K562 (cell line): ENCODE measurements at regions not wholly inside any gene's neighbourhood (a gene's known extent, or its start where the extent isn't known, plus 50 kb on each side); places are given as distances from the start of the nearest gene placed in this dataset.

Experiments used
- ATAC-seq: fragments of 200-7000 bp; cut with Tn5 transposase; 3 replicates; pipeline ENCODE4 v1.9.1; 2020; ENCODE audit warnings: moderate library complexity
- BruUV-seq: library from RNA; stranded (reverse); fragments of 400-500 nt; replicated peaks from 2 replicates; lab custom pipeline; 2021; lab: Mats Ljungman, UMichigan
- CTCF ChIA-PET: fragments of 300-600 bp; formaldehyde crosslinking; extraction: SDS; loops from one replicate; lab custom pipeline; 2021; ENCODE audit warnings: low intra/inter-chr PET ratio; lab: Yijun Ruan, JAX
- POLR2A ChIA-PET: fragments of 300-600, 350-650 bp; sonication (Branson Sonifier 250); formaldehyde crosslinking; extraction: SDS; loops from one replicate; lab custom pipeline; 2021; ENCODE audit warnings: antibody characterized with exemption, inconsistent platforms; lab: Yijun Ruan, JAX
- DNase-seq, 4 experiments: peaks; one replicate each; pipeline versions ENCODE4 v3.0.0 to v3.0.0-alpha.2; 2011 to 2018; ENCODE audit warnings: low spot score in 3 of 4, mixed read lengths in 3 of 4; ENCODE audit errors: extremely low read depth in 1 of 4
- FAIRE-seq: peaks from 2 replicates; lab custom pipeline; 2011; peaks lifted over from hg19 to GRCh38; lab: Jason Lieb, UNC
- H2AFZ ChIP-seq: 2 replicates; pipeline ENCODE4 v1.6.0; 2011; ENCODE audit warnings: low read depth, low read length, control low read depth, inconsistent platforms
- H3K27ac ChIP-seq: fragments of 200-600 bp; 3 replicates; pipeline ENCODE4 v1.8.0; 2011; ENCODE audit warnings: low read depth, mild to moderate bottlenecking, control low read depth, inconsistent platforms, low read length, moderate library complexity, mixed read lengths; ENCODE audit errors: extremely low read depth
- H3K27me3 ChIP-seq, 2 experiments: fragments of 300-600 bp in 1 of 2; 2 replicates in 1 of 2; 3 replicates in 1 of 2; pipeline versions ENCODE4 v1.6.0 to v1.8.0; 2011; ENCODE audit warnings: inconsistent platforms in 2 of 2, low read length in 2 of 2, mild to moderate bottlenecking in 1 of 2, mixed read lengths in 1 of 2, moderate library complexity in 1 of 2; ENCODE audit not compliant: control insufficient read depth in 2 of 2, insufficient read depth in 2 of 2
- H3K36me3 ChIP-seq: fragments of 300-600 bp; 3 replicates; pipeline ENCODE4 v1.8.0; 2011; ENCODE audit warnings: mild to moderate bottlenecking, low read length, inconsistent platforms; ENCODE audit not compliant: control insufficient read depth, insufficient read depth
- H3K4me1 ChIP-seq, 2 experiments: fragments of 200-600 bp in 1 of 2; replicated peaks in 1 of 2; 2 replicates in 1 of 2; 3 replicates in 1 of 2; pipeline versions ENCODE4 v1.5.1 to v1.8.0; 2011; ENCODE audit warnings: inconsistent platforms in 2 of 2, low read length in 2 of 2, mild to moderate bottlenecking in 1 of 2, mixed read lengths in 1 of 2, moderate library complexity in 1 of 2; ENCODE audit not compliant: control insufficient read depth in 2 of 2, insufficient read depth in 2 of 2
- H3K4me2 ChIP-seq: 2 replicates; pipeline ENCODE4 v1.6.1; 2011; ENCODE audit warnings: low read length, control low read depth, inconsistent platforms, mixed read lengths; ENCODE audit not compliant: insufficient read depth
- H3K4me3 ChIP-seq: fragments of 200-600 bp; sonication (generic), shearing (Covaris generic); 2 replicates; pipeline ENCODE4 v1.5.1; 2016; ENCODE audit warnings: control low read depth, inconsistent platforms
- H3K79me2 ChIP-seq: fragments of 200-600 bp; 3 replicates; pipeline ENCODE4 v1.8.0; 2011; ENCODE audit warnings: low read length, inconsistent platforms; ENCODE audit not compliant: control insufficient read depth, insufficient read depth
- H3K9ac ChIP-seq, 2 experiments: 2 replicates each; pipeline versions ENCODE4 v1.6.0 to v1.6.1; 2011; ENCODE audit warnings: low read depth in 2 of 2, low read length in 2 of 2, control low read depth in 1 of 2, inconsistent platforms in 1 of 2, mild to moderate bottlenecking in 1 of 2, mixed read lengths in 1 of 2; ENCODE audit not compliant: insufficient read depth in 1 of 2
- H3K9me1 ChIP-seq: one replicate; pipeline ENCODE4 v1.6.0; 2011; ENCODE audit warnings: inconsistent platforms, mild to moderate bottlenecking, low read length, moderate library complexity; ENCODE audit not compliant: control insufficient read depth, insufficient read depth
- H3K9me3 ChIP-seq: replicated peaks from 2 replicates; pipeline ENCODE4 v1.5.1; 2011; ENCODE audit warnings: low read depth, low read length, inconsistent platforms; ENCODE audit not compliant: control insufficient read depth, insufficient read depth
- H4K20me1 ChIP-seq: replicated peaks from 2 replicates; pipeline ENCODE4 v1.6.1; 2011; ENCODE audit warnings: low read length, inconsistent platforms, mixed read lengths; ENCODE audit not compliant: control insufficient read depth, insufficient read depth
- ATF3 ChIP-seq, 2 experiments: fragments of 450-650 bp in 1 of 2; sonication (generic) in 1 of 2; formaldehyde crosslinking in 1 of 2; IDR thresholded peaks in 1 of 2; conservative IDR thresholded peaks in 1 of 2; 2 replicates each; pipeline versions ENCODE4 v1.6.1 to v1.8.1; 2016 to 2023; ENCODE audit warnings: mild to moderate bottlenecking in 2 of 2, moderate library complexity in 2 of 2, inconsistent platforms in 1 of 2, missing genetic modification reagents in 1 of 2
- CBX3 ChIP-seq, 2 experiments: IDR thresholded peaks; 1 replicate in 1 of 2; 2 replicates in 1 of 2; pipeline ENCODE4 v1.6.1; 2012; ENCODE audit warnings: inconsistent platforms in 2 of 2, low read length in 2 of 2, borderline replicate concordance in 1 of 2, control low read depth in 1 of 2
- CEBPB ChIP-seq: fragments of 450-650 bp; IDR thresholded peaks from 2 replicates; pipeline ENCODE4 v1.6.1; 2016; ENCODE audit warnings: missing genetic modification characterization, missing compliant biosample characterization
- CEBPG ChIP-seq, 3 experiments: fragments of 200-800 bp in 1 of 3; sonication (Bioruptor generic) in 1 of 3; sonication (generic) in 1 of 3; formaldehyde crosslinking in 1 of 3; IDR thresholded peaks in 2 of 3; conservative IDR thresholded peaks in 1 of 3; 2 replicates each; pipeline versions ENCODE4 v1.6.1 to v1.8.0; 2016 to 2022; ENCODE audit warnings: missing compliant biosample characterization in 2 of 3, missing genetic modification characterization in 2 of 3, mild to moderate bottlenecking in 1 of 3, missing genetic modification reagents in 1 of 3
- NFYB ChIP-seq: IDR thresholded peaks from 2 replicates; pipeline ENCODE4 v1.6.1; 2011; ENCODE audit warnings: mild to moderate bottlenecking, moderate library complexity; ENCODE audit not compliant: insufficient read length; ENCODE audit errors: extremely low read depth
- YBX1 ChIP-seq: fragments of 450-650 bp; IDR thresholded peaks from 2 replicates; pipeline ENCODE4 v1.7.1; 2016; ENCODE audit warnings: mild to moderate bottlenecking
- ZFP30 ChIP-seq: fragments of 250-450 bp; sonication (Bioruptor Pico); IDR thresholded peaks from 2 replicates; pipeline ENCODE4 v1.8.0; 2022; ENCODE audit warnings: moderate library complexity, mild to moderate bottlenecking, inconsistent platforms, borderline replicate concordance
- WGBS: fragments of 100-300 bp; shearing (Covaris generic); methylation state at CpG from one replicate; pipeline ENCODE4 v1.1.6; 2016; ENCODE audit warnings: low coverage, mixed read lengths; ENCODE audit not compliant: insufficient coverage; ENCODE audit errors: missing lambda C conversion rate; 5-methylcytosine and 5-hydroxymethylcytosine counted together
- in situ Hi-C: fragments of 300-500 bp; cut with MboI; formaldehyde crosslinking; loops from 4 replicates; pipeline ENCODE4 v1.15.0; 2018; ENCODE audit warnings: inconsistent platforms, mixed read lengths
- intact Hi-C: fragments of 100-400 bp; cut with micrococcal nuclease; formaldehyde crosslinking; loops from 2 replicates; pipeline ENCODE4 v1.14.2; 2022

- FAIRE-seq, result no peak
- no peaks in the 10 kb centered on the region for H3K9me3 ChIP-seq
- no peak overlapping the region for H3K9ac ChIP-seq
- intact Hi-C loops (no loop called here), in situ Hi-C loops (no loop called here)
- no peak overlapping the region for H2AFZ ChIP-seq
- H3K9me1 ChIP-seq, result no peaks in the 10 kb centered on the region
- ChIA-PET POLR2A (no interaction called here), CTCF (no interaction called here)
- BruUV-seq, result no TSS peak
- H3K79me2 ChIP-seq, result no peaks in the 10 kb centered on the region
- ATAC-seq, result no peak
- no peaks in the 10 kb centered on the region for H3K27me3 ChIP-seq
- H3K27ac ChIP-seq, result no peak overlapping the region
- no peaks in the 10 kb centered on the region for H4K20me1 ChIP-seq
- 84% methylated on average over 7 of the region's 7 CpGs for WGBS
- DNase-seq, result no peak
- H3K4me3 ChIP-seq, result no peak overlapping the region
- no peaks in the 10 kb centered on the region for H3K36me3 ChIP-seq
- H3K4me2 ChIP-seq, result no peak overlapping the region
- TF ChIP-seq CEBPG (CRISPR knock-in tag; IDR thresholded peaks at IDR 0.05) (no peak), CEBPG (tag; conservative IDR thresholded peaks at IDR 0.05 in 1 of 2, IDR thresholded peaks at IDR 0.05 in 1 of 2) (peak in 1 of 2 experiments; percentile 31; a peak in 1 of 4 replicates), NFYB (no peak), ATF3 (IDR thresholded peaks at IDR 0.05) (peak; percentile 42; the same call in 1 of the 2 replicates), ATF3 (CRISPR knock-in tag; conservative IDR thresholded peaks at IDR 0.05) (no peak), ZFP30 (CRISPR knock-in tag) (no peak), CEBPB (tag) (0 out of 2 replicates have a peak, but pooled peaks have one; percentile 19), YBX1 (no peak), CBX3 (IDR thresholded peaks at IDR 0.05; ENCODE audit: borderline replicate concordance in 1 of 2, low read length in 2 of 2) (no peak)
- H3K4me1 ChIP-seq, result peaks cover 7 to 8% of the 10 kb centered on the region in 2 experiments; a peak in 4 of 5 replicates
Measured at GRCh38 chr6:14927398-14927797, 318.5 kb upstream of the JARID2 start.
